NT2/D1 (cell line): ENCODE measurements at regions not wholly inside any gene's neighbourhood (a gene's known extent, or its start where the extent isn't known, plus 50 kb on each side); places are given as distances from the start of the nearest gene placed in this dataset.

ENCODE experiments used
- SUZ12 ChIP-seq: IDR thresholded peaks from 2 replicates; pipeline ENCODE4 v1.6.1; 2011; ENCODE audit not compliant: insufficient read length, insufficient read depth; ENCODE audit errors: extremely low read depth
- YY1 ChIP-seq: IDR thresholded peaks from 2 replicates; pipeline ENCODE4 v1.6.1; 2011; ENCODE audit not compliant: insufficient read length, insufficient read depth
- ZNF274 ChIP-seq: IDR thresholded peaks from 2 replicates; pipeline ENCODE4 v1.6.1; 2011; ENCODE audit warnings: mild to moderate bottlenecking, low read depth, low read length

GRCh38 chr16:61194573-61194972 lies 841.7 kb downstream of the CDH8 start:
- no peak for TF ChIP-seq ZNF274
- no peak for TF ChIP-seq SUZ12
- no peak for TF ChIP-seq YY1
